ENCODE measurements at regions not wholly inside any gene's neighbourhood (a gene's known extent, or its start where the extent isn't known, plus 50 kb on each side); places are given as distances from the start of the nearest gene placed in this dataset.

GRCh38 chr18:42620657-42621056 lies 494.8 kb downstream of the RIT2 start:
- Histone ChIP-seq H3K4me1 (ENCODE audit: control insufficient read depth, extremely low read depth, insufficient read depth, low read length) (no peaks in the 10 kb centered on the region), H3K9me3 (ENCODE audit: control insufficient read depth, insufficient read depth, low read depth, low read length) (no peaks in the 10 kb centered on the region), H3K36me3 (ENCODE audit: control insufficient read depth, insufficient read depth, low read length) (no peaks in the 10 kb centered on the region), H3K27me3 (ENCODE audit: control insufficient read depth, insufficient read depth, low read length) (no peaks in the 10 kb centered on the region), H3K27ac (ENCODE audit: insufficient read depth, low read length) (no peak overlapping the region), H3K4me3 (replicated peaks in 1 of 4; ENCODE audit: control extremely low read depth in 1 of 4, insufficient read depth in 1 of 4, low read depth in 3 of 4, low read length in 4 of 4) (no peak overlapping the region), H3K4me2 (ENCODE audit: extremely low read depth, insufficient read depth, low read length) (no peak overlapping the region), H4K20me1 (ENCODE audit: control insufficient read depth, extremely low read depth, insufficient read depth, low read length) (no peaks in the 10 kb centered on the region), H3K79me2 (ENCODE audit: control insufficient read depth, insufficient read depth, low read length) (no peaks in the 10 kb centered on the region), H2AFZ (ENCODE audit: low read length) (no peak overlapping the region), H3K9ac (ENCODE audit: insufficient read depth, low read length) (no peak overlapping the region)
- TF ChIP-seq EZH2 (IDR thresholded peaks at IDR 0.05; ENCODE audit: low read length, missing control alignments) (no peak), CTCF (conservative IDR thresholded peaks at IDR 0.05 in 1 of 2, IDR thresholded peaks at IDR 0.05 in 1 of 2; ENCODE audit: low read depth in 1 of 2, low read length in 2 of 2) (no peak)
- no peak for DNase-seq (ENCODE audit: low read depth in 2 of 2)

DNA sequence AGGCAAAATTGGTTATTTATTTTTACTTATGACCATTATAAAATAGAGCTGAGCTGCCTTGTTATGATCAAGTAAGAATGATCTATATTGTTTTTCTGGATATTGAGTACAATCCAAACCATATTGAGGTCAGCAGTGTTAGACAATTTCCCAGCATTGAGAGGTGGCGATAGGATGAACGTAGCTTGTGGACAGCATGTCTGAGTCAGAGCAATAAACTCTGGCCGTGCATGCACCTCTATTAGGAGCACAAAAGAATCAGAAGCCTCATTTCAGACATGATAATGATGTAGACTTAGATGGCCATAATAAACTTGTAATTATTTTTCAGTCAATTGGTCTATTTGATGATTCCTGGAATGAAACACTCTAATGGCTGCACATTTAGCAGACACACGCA lies 491.6 kb downstream of the RIT2 start:
- Histone ChIP-seq H3K4me1 (ENCODE audit: control insufficient read depth, extremely low read depth, insufficient read depth, low read length) (no peaks in the 10 kb centered on the region), H2AFZ (ENCODE audit: low read length) (no peak overlapping the region), H3K4me2 (ENCODE audit: extremely low read depth, insufficient read depth, low read length) (no peak overlapping the region), H3K79me2 (ENCODE audit: control insufficient read depth, insufficient read depth, low read length) (no peaks in the 10 kb centered on the region), H3K4me3 (replicated peaks in 1 of 4; ENCODE audit: control extremely low read depth in 1 of 4, insufficient read depth in 1 of 4, low read depth in 3 of 4, low read length in 4 of 4) (no peak overlapping the region), H3K27ac (ENCODE audit: insufficient read depth, low read length) (no peak overlapping the region), H3K9ac (ENCODE audit: insufficient read depth, low read length) (no peak overlapping the region), H4K20me1 (ENCODE audit: control insufficient read depth, extremely low read depth, insufficient read depth, low read length) (no peaks in the 10 kb centered on the region), H3K36me3 (ENCODE audit: control insufficient read depth, insufficient read depth, low read length) (no peaks in the 10 kb centered on the region), H3K9me3 (ENCODE audit: control insufficient read depth, insufficient read depth, low read depth, low read length) (no peaks in the 10 kb centered on the region), H3K27me3 (ENCODE audit: control insufficient read depth, insufficient read depth, low read length) (no peaks in the 10 kb centered on the region)
- TF ChIP-seq EZH2 (IDR thresholded peaks at IDR 0.05; ENCODE audit: low read length, missing control alignments): no peak
- no peak for TF ChIP-seq CTCF (conservative IDR thresholded peaks at IDR 0.05 in 1 of 2, IDR thresholded peaks at IDR 0.05 in 1 of 2; ENCODE audit: low read depth in 1 of 2, low read length in 2 of 2)
- peak in 1 of 2 donors; percentile 9 for DNase-seq (ENCODE audit: low read depth in 2 of 2)

DNA sequence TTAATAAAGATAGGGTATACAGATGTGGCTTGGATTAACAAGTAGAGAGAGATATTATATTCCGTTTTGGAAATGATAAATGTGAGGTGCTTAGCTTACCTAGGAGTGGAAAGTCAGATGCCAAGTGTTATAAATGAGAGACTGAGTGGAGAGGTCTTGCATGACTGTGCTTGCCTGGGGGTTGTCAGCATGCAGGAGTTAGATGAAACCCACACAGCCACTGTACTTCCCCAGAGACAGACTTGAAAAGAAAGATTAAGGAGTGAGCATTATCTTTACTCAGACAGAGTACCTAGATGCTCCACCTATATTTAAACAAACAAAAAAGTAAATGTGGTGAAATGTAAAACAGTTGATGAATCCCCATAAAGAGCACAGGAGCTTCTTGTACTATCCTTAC lies 482.7 kb downstream of the RIT2 start:
- Histone ChIP-seq H3K4me2 (ENCODE audit: extremely low read depth, insufficient read depth, low read length) (no peak overlapping the region), H3K27ac (ENCODE audit: insufficient read depth, low read length) (no peak overlapping the region), H3K4me1 (ENCODE audit: control insufficient read depth, extremely low read depth, insufficient read depth, low read length) (no peaks in the 10 kb centered on the region), H4K20me1 (ENCODE audit: control insufficient read depth, extremely low read depth, insufficient read depth, low read length) (no peaks in the 10 kb centered on the region), H3K36me3 (ENCODE audit: control insufficient read depth, insufficient read depth, low read length) (no peaks in the 10 kb centered on the region), H3K9me3 (ENCODE audit: control insufficient read depth, insufficient read depth, low read depth, low read length) (no peaks in the 10 kb centered on the region), H3K9ac (ENCODE audit: insufficient read depth, low read length) (no peak overlapping the region), H3K79me2 (ENCODE audit: control insufficient read depth, insufficient read depth, low read length) (no peaks in the 10 kb centered on the region), H3K4me3 (replicated peaks in 1 of 4; ENCODE audit: control extremely low read depth in 1 of 4, insufficient read depth in 1 of 4, low read depth in 3 of 4, low read length in 4 of 4) (no peak overlapping the region), H3K27me3 (ENCODE audit: control insufficient read depth, insufficient read depth, low read length) (no peaks in the 10 kb centered on the region), H2AFZ (ENCODE audit: low read length) (no peak overlapping the region)
- DNase-seq (ENCODE audit: low read depth in 2 of 2): no peak
- TF ChIP-seq EZH2 (IDR thresholded peaks at IDR 0.05; ENCODE audit: low read length, missing control alignments) (no peak), CTCF (conservative IDR thresholded peaks at IDR 0.05 in 1 of 2, IDR thresholded peaks at IDR 0.05 in 1 of 2; ENCODE audit: low read depth in 1 of 2, low read length in 2 of 2) (no peak)

Measured in fibroblast of lung (primary cell).